GM12878 (cell line): ENCODE measurements at regions not wholly inside any gene's neighbourhood (a gene's known extent, or its start where the extent isn't known, plus 50 kb on each side); places are given as distances from the start of the nearest gene placed in this dataset.

Experiments
- ETV6 ChIP-seq, 2 experiments: fragments of 450-650 bp in 1 of 2; IDR thresholded peaks in 1 of 2; conservative IDR thresholded peaks in 1 of 2; 2 replicates each; pipeline ENCODE4 v1.6.1; 2014; ENCODE audit warnings: antibody characterized with exemption in 1 of 2, borderline replicate concordance in 1 of 2, low read depth in 1 of 2, mild to moderate bottlenecking in 1 of 2, moderate library complexity in 1 of 2
- EZH2 ChIP-seq: IDR thresholded peaks from 2 replicates; pipeline ENCODE4 v1.6.1; 2012; ENCODE audit warnings: low read depth, mild to moderate bottlenecking, control low read depth, inconsistent platforms, low read length, borderline replicate concordance; ENCODE audit not compliant: control insufficient read depth
- ZNF274 ChIP-seq: IDR thresholded peaks from one replicate; pipeline ENCODE4 v1.8.0; 2011; ENCODE audit not compliant: insufficient read length, insufficient read depth
- TF ChIP-seq, protein P1 (sequence below), 3 experiments: IDR thresholded peaks in 2 of 3; conservative IDR thresholded peaks in 1 of 3; 2 replicates each; pipeline ENCODE4 v1.5.1; 2011; ENCODE audit warnings: low read depth in 3 of 3, low read length in 3 of 3, mild to moderate bottlenecking in 3 of 3, control low read depth in 2 of 3, moderate library complexity in 2 of 3, inconsistent platforms in 1 of 3, mixed read lengths in 1 of 3; ENCODE audit not compliant: control insufficient read depth in 2 of 3, insufficient read depth in 1 of 3; ENCODE audit errors: extremely low read depth in 1 of 3
- TF ChIP-seq, protein P2 (sequence below): IDR thresholded peaks from 2 replicates; pipeline ENCODE4 v1.6.1; 2011; ENCODE audit warnings: low read depth, low read length, improper control_type of control experiment, borderline replicate concordance

DNA sequence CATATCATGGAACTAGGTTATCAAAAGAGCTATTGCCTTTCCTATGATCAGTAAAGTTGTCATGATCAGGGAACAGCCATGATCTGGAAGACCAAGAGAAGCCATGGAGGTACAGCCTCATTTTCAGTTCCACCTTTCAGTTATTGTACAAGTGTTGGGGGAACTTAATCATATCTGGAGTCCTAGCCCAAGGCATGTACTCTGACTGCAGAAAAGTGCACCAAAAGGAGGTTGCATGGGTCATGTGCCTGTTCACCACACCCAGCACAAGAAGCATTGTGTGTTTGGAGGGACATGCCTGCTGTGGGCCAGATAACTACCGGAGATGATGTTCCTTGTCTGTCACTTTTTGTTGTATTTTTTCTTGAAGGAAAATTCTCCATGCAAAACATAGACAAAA is 185.8 kb upstream of the MAN1A1 start:
- TF ChIP-seq ETV6 (conservative IDR thresholded peaks at IDR 0.05 in 1 of 2, IDR thresholded peaks at IDR 0.05 in 1 of 2; ENCODE audit: borderline replicate concordance in 1 of 2, low read depth in 1 of 2) (no peak), ZNF274 (no peak), EZH2 (no peak)
- TF ChIP-seq, protein P1, sequence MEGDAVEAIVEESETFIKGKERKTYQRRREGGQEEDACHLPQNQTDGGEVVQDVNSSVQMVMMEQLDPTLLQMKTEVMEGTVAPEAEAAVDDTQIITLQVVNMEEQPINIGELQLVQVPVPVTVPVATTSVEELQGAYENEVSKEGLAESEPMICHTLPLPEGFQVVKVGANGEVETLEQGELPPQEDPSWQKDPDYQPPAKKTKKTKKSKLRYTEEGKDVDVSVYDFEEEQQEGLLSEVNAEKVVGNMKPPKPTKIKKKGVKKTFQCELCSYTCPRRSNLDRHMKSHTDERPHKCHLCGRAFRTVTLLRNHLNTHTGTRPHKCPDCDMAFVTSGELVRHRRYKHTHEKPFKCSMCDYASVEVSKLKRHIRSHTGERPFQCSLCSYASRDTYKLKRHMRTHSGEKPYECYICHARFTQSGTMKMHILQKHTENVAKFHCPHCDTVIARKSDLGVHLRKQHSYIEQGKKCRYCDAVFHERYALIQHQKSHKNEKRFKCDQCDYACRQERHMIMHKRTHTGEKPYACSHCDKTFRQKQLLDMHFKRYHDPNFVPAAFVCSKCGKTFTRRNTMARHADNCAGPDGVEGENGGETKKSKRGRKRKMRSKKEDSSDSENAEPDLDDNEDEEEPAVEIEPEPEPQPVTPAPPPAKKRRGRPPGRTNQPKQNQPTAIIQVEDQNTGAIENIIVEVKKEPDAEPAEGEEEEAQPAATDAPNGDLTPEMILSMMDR (IDR thresholded peaks at IDR 0.05 in 2 of 3, conservative IDR thresholded peaks at IDR 0.05 in 1 of 3; ENCODE audit: control insufficient read depth in 2 of 3, extremely low read depth in 1 of 3, insufficient read depth in 1 of 3, low read depth in 3 of 3, low read length in 3 of 3): no peak
- TF ChIP-seq, protein P2, sequence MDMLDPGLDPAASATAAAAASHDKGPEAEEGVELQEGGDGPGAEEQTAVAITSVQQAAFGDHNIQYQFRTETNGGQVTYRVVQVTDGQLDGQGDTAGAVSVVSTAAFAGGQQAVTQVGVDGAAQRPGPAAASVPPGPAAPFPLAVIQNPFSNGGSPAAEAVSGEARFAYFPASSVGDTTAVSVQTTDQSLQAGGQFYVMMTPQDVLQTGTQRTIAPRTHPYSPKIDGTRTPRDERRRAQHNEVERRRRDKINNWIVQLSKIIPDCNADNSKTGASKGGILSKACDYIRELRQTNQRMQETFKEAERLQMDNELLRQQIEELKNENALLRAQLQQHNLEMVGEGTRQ: no peak; the same call in 1 of the 2 replicates
